GM23248 (cell line): ENCODE measurements at regions not wholly inside any gene's neighbourhood (a gene's known extent, or its start where the extent isn't known, plus 50 kb on each side); places are given as distances from the start of the nearest gene placed in this dataset.
"Not testable (repeated sequence)": the region's sequence is repeated elsewhere in the genome, so short reads cannot be mapped to it uniquely, and the experiment has no call there.

Source experiments
- DNase-seq: peaks from one replicate; pipeline ENCODE4 v3.0.0-alpha.2; 2015
- H2AFZ ChIP-seq: fragments of 200-600 bp; sonication (generic); 2 replicates; pipeline ENCODE4 v1.6.1; 2016; ENCODE audit warnings: antibody characterized with exemption
- H3F3A ChIP-seq: fragments of 200-600 bp; sonication (generic); 2 replicates; pipeline ENCODE4 v1.6.1; 2016; ENCODE audit warnings: mild to moderate bottlenecking, antibody characterized with exemption, mixed run types; ENCODE audit not compliant: insufficient read depth
- H3K27ac ChIP-seq: fragments of 200-600 bp; sonication (generic); 2 replicates; pipeline ENCODE4 v1.5.1; 2016; ENCODE audit warnings: mild to moderate bottlenecking
- H3K27me3 ChIP-seq: fragments of 200-600 bp; sonication (generic); replicated peaks from 2 replicates; pipeline ENCODE4 v1.6.1; 2016; ENCODE audit warnings: mild to moderate bottlenecking; ENCODE audit not compliant: insufficient read depth
- H3K36me3 ChIP-seq: fragments of 200-600 bp; sonication (generic); 2 replicates; pipeline ENCODE4 v1.6.1; 2016; ENCODE audit warnings: low read depth, mild to moderate bottlenecking
- H3K4me1 ChIP-seq: fragments of 200-600 bp; sonication (generic); 2 replicates; pipeline ENCODE4 v1.6.1; 2016; ENCODE audit warnings: mild to moderate bottlenecking; ENCODE audit not compliant: insufficient read depth
- H3K4me2 ChIP-seq: fragments of 200-600 bp; sonication (generic); one replicate; pipeline ENCODE4 v1.6.1; 2016; ENCODE audit warnings: mild to moderate bottlenecking; ENCODE audit not compliant: unreplicated experiment
- H3K4me3 ChIP-seq: fragments of 200-600 bp; sonication (generic); 2 replicates; pipeline ENCODE4 v1.5.1; 2016; ENCODE audit warnings: mild to moderate bottlenecking
- H3K79me2 ChIP-seq: fragments of 200-600 bp; sonication (generic); 2 replicates; pipeline ENCODE4 v1.6.1; 2016; ENCODE audit warnings: mild to moderate bottlenecking; ENCODE audit not compliant: insufficient read depth
- H3K9ac ChIP-seq: fragments of 200-600 bp; sonication (generic); 2 replicates; pipeline ENCODE4 v1.6.1; 2016; ENCODE audit warnings: mild to moderate bottlenecking
- H3K9me2 ChIP-seq: fragments of 200-600 bp; sonication (generic); 2 replicates; pipeline ENCODE4 v1.6.1; 2016; ENCODE audit warnings: mixed run types, mild to moderate bottlenecking, moderate library complexity; ENCODE audit not compliant: insufficient read depth
- H3K9me3 ChIP-seq: fragments of 200-600 bp; sonication (generic); one replicate; pipeline ENCODE4 v1.6.1; 2017; ENCODE audit warnings: low read depth
- H4K20me1 ChIP-seq: fragments of 200-600 bp; sonication (generic); 2 replicates; pipeline ENCODE4 v1.6.0; 2016; ENCODE audit not compliant: insufficient read depth
- EZH2 ChIP-seq: fragments of 200-600 bp; sonication (generic); IDR thresholded peaks from 2 replicates; pipeline ENCODE4 v1.6.1; 2018; ENCODE audit warnings: antibody characterized with exemption, mild to moderate bottlenecking; ENCODE audit not compliant: insufficient read depth, poor library complexity, severe bottlenecking
- EZH2phosphoT487 ChIP-seq: fragments of 200-600 bp; sonication (generic); IDR thresholded peaks from 2 replicates; pipeline ENCODE4 v1.6.1; 2018; ENCODE audit warnings: antibody characterized with exemption, moderate library complexity, mild to moderate bottlenecking, low read depth; ENCODE audit not compliant: insufficient read depth
- WGBS, 2 experiments: methylation state at CpG; one replicate each; pipeline ENCODE4 v1.1.6; 2015 to 2017; ENCODE audit warnings: low lambda C conversion rate in 2 of 2, low coverage in 1 of 2; ENCODE audit errors: missing lambda C conversion rate in 2 of 2; 5-methylcytosine and 5-hydroxymethylcytosine counted together
- in situ Hi-C: fragments of 300-500 bp; cut with MboI; formaldehyde crosslinking; loops from 2 replicates; pipeline ENCODE4 v1.15.0; 2020

GRCh38 chr2:22958308-22958707 is 426.7 kb upstream of the KLHL29 start:
- Histone ChIP-seq H3K4me3 (no peak overlapping the region), H3K4me1 (no peaks in the 10 kb centered on the region), H3K9ac (no peak overlapping the region), H3K27ac (no peak overlapping the region), H2AFZ (no peak overlapping the region), H3K36me3 (no peaks in the 10 kb centered on the region), H3K79me2 (no peaks in the 10 kb centered on the region), H3K27me3 (no peaks in the 10 kb centered on the region), H3K9me3 (no peaks in the 10 kb centered on the region), H3K9me2 (no peaks in the 10 kb centered on the region), H4K20me1 (no peaks in the 10 kb centered on the region), H3F3A (no peaks in the 10 kb centered on the region), H3K4me2 (no peak overlapping the region)
- in situ Hi-C loops, result no loop called here
- TF ChIP-seq EZH2, result no peak
- TF ChIP-seq EZH2phosphoT487, result no peak
- WGBS, 2 experiments, result 18 to 24% methylated on average over 4 of the region's 4 CpGs
- DNase-seq, result no peak

- H3K4me2 ChIP-seq, result no peak overlapping the region
- no peaks in the 10 kb centered on the region for H3K9me2 ChIP-seq
- no peaks in the 10 kb centered on the region for H3K27me3 ChIP-seq
- DNase-seq, result no peak
- no peaks in the 10 kb centered on the region for H4K20me1 ChIP-seq
- no peaks in the 10 kb centered on the region for H3K9me3 ChIP-seq
- WGBS, 2 experiments, result 28 to 32% methylated on average over 5 of the region's 5 CpGs
- no peak overlapping the region for H3K9ac ChIP-seq
- no peak overlapping the region for H3K27ac ChIP-seq
- no peaks in the 10 kb centered on the region for H3K79me2 ChIP-seq
- no peak for TF ChIP-seq EZH2
- no peak for TF ChIP-seq EZH2phosphoT487
- H3K36me3 ChIP-seq, result no peaks in the 10 kb centered on the region
- no peak overlapping the region for H2AFZ ChIP-seq
- no peaks in the 10 kb centered on the region for H3F3A ChIP-seq
- H3K4me1 ChIP-seq, result no peaks in the 10 kb centered on the region
- no peak overlapping the region for H3K4me3 ChIP-seq
- in situ Hi-C loops, result no loop called here
Observed at GRCh38 chr2:22967756-22968155, 417.2 kb upstream of the KLHL29 start.

GRCh38 chr2:22970284-22970975 is 414.5 kb upstream of the KLHL29 start:
- WGBS, 2 experiments, result 7 to 10% methylated on average over 8 of the region's 8 CpGs
- H3F3A ChIP-seq, result no peaks in the 10 kb centered on the region

GRCh38 chr2:22970991-22971390 is 414.0 kb upstream of the KLHL29 start:
- no peak overlapping the region for H3K27ac ChIP-seq
- H3K4me1 ChIP-seq, result no peaks in the 10 kb centered on the region
- no peaks in the 10 kb centered on the region for H4K20me1 ChIP-seq
- no peaks in the 10 kb centered on the region for H3K9me2 ChIP-seq
- no peaks in the 10 kb centered on the region for H3K27me3 ChIP-seq
- H3K4me3 ChIP-seq, result no peak overlapping the region
- H3K9me3 ChIP-seq, result no peaks in the 10 kb centered on the region
- H2AFZ ChIP-seq, result no peak overlapping the region
- WGBS, 2 experiments, result 4 to 11% methylated on average over 1 to 2 of the region's 2 CpGs
- in situ Hi-C loops, result no loop called here
- H3K4me2 ChIP-seq, result no peak overlapping the region
- TF ChIP-seq EZH2 (no peak), EZH2phosphoT487 (no peak)
- H3K9ac ChIP-seq, result no peak overlapping the region
- H3F3A ChIP-seq, result no peaks in the 10 kb centered on the region
- no peak for DNase-seq
- no peaks in the 10 kb centered on the region for H3K79me2 ChIP-seq
- no peaks in the 10 kb centered on the region for H3K36me3 ChIP-seq

More at GRCh38 chr2:22970284-22970975, 414.5 kb upstream of the KLHL29 start:
- H3K36me3 ChIP-seq, result no peaks in the 10 kb centered on the region
- no peaks in the 10 kb centered on the region for H3K27me3 ChIP-seq
- in situ Hi-C loops, result no loop called here
- H4K20me1 ChIP-seq, result no peaks in the 10 kb centered on the region
- H3K27ac ChIP-seq, result no peak overlapping the region
- no peak overlapping the region for H2AFZ ChIP-seq
- no peaks in the 10 kb centered on the region for H3K9me2 ChIP-seq
- DNase-seq, result no peak
- H3K4me1 ChIP-seq, result no peaks in the 10 kb centered on the region
- no peak overlapping the region for H3K9ac ChIP-seq
- no peak overlapping the region for H3K4me2 ChIP-seq
- no peaks in the 10 kb centered on the region for H3K9me3 ChIP-seq
- no peaks in the 10 kb centered on the region for H3K79me2 ChIP-seq
- TF ChIP-seq EZH2phosphoT487 (no peak), EZH2 (no peak)
- H3K4me3 ChIP-seq, result no peak overlapping the region

GRCh38 chr2:22981785-22982184 is 403.2 kb upstream of the KLHL29 start:
- 6 to 21% methylated on average over 1 of the region's 1 CpG for WGBS, 2 experiments
- H4K20me1 ChIP-seq, result no peaks in the 10 kb centered on the region
- no peaks in the 10 kb centered on the region for H3K9me2 ChIP-seq
- no peak overlapping the region for H3K4me3 ChIP-seq
- H3F3A ChIP-seq, result no peaks in the 10 kb centered on the region
- no peak overlapping the region for H3K4me2 ChIP-seq
- H3K36me3 ChIP-seq, result no peaks in the 10 kb centered on the region
- TF ChIP-seq EZH2phosphoT487 (no peak), EZH2 (no peak)
- in situ Hi-C loops, result no loop called here
- no peaks in the 10 kb centered on the region for H3K9me3 ChIP-seq
- H2AFZ ChIP-seq, result no peak overlapping the region
- no peaks in the 10 kb centered on the region for H3K4me1 ChIP-seq
- DNase-seq, result no peak
- H3K27me3 ChIP-seq, result no peaks in the 10 kb centered on the region
- no peak overlapping the region for H3K9ac ChIP-seq
- H3K27ac ChIP-seq, result no peak overlapping the region
- no peaks in the 10 kb centered on the region for H3K79me2 ChIP-seq

GRCh38 chr2:22984152-22984551 is 400.8 kb upstream of the KLHL29 start:
- H3K79me2 ChIP-seq, DNase-seq, H3K4me3 ChIP-seq, H3K9me2 ChIP-seq, H3K36me3 ChIP-seq, H3K4me2 ChIP-seq, H3K9me3 ChIP-seq, H3K27me3 ChIP-seq, H3K9ac ChIP-seq, H3K4me1 ChIP-seq, H3K27ac ChIP-seq, in situ Hi-C loops, H3F3A ChIP-seq, H4K20me1 ChIP-seq, H2AFZ ChIP-seq: not testable (repeated sequence)
- 68 to 81% methylated on average over 12 to 18 of the region's 25 CpGs for WGBS, 2 experiments
